ENCODE measurements at regions not wholly inside any gene's neighbourhood (a gene's known extent, or its start where the extent isn't known, plus 50 kb on each side); places are given as distances from the start of the nearest gene placed in this dataset.
"Not testable (repeated sequence)": the region's sequence is repeated elsewhere in the genome, so short reads cannot be mapped to it uniquely, and the experiment has no call there.

- DNase-seq = no peak
Observed at GRCh38 chr4:28760003-28760402, 1899.4 kb downstream of the STIM2 start.

- no peak for DNase-seq
Observed at GRCh38 chr4:28772066-28772465, 1911.4 kb downstream of the STIM2 start.

DNA sequence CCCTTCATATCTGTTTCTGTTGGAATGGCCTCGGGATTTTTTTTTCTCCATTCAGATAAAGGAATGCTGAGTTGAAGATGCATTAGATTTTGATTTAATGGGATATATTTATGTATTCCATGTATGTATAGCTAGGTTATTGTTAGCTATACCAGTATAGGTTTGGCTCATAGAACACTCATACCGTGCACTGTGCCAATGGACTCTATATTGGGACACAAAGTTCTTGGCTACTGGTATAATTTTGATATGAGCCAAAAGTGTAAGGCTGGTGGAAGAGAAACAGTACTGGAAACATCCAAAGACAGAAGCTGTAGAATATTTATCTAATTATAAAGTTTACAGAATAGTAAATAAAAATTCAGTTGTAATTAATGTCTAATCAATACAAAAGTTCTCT lies 1912.1 kb downstream of the STIM2 start:
- DNase-seq = no peak

GRCh38 chr4:28774344-28774743 lies 1913.7 kb downstream of the STIM2 start:
- DNase-seq = no peak

GRCh38 chr4:28776004-28776403 lies 1915.4 kb downstream of the STIM2 start:
- no peak for DNase-seq

- no peak for DNase-seq
Observed at GRCh38 chr4:28784188-28784587, 1923.5 kb downstream of the STIM2 start.

- DNase-seq = no peak
Observed at GRCh38 chr4:28787947-28788346, 1927.3 kb downstream of the STIM2 start.

DNA sequence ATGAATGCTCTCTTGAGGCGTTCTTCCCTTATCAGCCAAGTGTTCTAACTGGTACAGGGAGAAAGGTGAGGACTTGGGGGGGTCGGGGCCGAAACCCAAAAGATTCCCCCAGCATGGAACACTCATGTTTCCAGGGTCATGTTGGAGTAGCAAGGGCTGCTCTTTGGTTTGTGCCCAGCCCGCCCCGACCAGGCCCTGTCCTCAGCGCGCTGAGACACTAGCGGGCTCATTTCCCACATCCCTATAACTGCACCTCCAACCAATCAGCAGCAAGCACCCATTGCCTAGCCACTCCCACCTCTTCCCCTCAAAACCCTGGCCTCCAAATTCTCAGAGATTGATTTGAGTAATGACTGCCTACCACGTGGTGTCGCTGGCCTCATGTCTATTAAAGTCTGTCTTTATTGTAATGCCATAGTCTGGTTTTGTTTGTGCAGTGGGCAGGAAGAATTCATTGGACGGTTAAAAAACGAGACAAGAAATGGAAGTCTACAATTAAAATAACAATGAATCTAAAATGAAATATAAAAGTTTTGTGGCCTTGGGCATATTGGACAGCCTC lies 1928.4 kb downstream of the STIM2 start:
- no peak for DNase-seq

DNA sequence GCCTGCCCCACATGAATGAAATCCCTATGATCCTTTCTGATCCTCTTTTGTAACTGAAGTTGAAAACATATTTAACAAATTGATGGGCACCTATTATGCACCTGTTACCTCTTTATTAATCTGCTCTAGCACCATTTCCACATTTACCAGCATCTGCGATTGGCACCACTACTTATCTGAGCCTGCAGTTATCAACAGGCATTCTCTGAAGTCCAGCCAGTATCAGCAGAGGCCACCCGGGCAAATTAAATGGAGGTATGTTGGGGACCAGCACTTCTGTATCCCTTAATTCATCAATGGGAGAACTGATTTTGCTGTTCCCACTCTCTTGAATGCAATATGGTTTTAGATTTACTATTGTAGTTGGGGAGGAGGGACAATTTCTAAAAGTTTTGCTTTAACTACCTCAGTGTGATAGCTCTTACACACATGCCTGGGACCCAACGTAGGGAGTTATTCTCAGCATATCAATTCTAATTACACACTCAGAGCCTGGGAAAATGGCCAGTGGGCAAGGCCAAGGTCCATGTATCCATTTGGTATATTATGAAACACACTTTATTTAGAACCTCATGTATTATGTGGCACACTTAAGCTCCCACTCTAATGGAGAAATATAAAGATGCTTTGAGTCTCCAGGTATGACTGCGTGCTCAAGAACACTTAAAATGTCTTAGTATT lies 1927.1 kb upstream of the PCDH7 start:
- DNase-seq = no peak

- no peak for DNase-seq
Observed at GRCh38 chr4:28799696-28800095, 1920.5 kb upstream of the PCDH7 start.

- DNase-seq = no peak
Observed at GRCh38 chr4:28811025-28811424, 1909.1 kb upstream of the PCDH7 start.

DNA sequence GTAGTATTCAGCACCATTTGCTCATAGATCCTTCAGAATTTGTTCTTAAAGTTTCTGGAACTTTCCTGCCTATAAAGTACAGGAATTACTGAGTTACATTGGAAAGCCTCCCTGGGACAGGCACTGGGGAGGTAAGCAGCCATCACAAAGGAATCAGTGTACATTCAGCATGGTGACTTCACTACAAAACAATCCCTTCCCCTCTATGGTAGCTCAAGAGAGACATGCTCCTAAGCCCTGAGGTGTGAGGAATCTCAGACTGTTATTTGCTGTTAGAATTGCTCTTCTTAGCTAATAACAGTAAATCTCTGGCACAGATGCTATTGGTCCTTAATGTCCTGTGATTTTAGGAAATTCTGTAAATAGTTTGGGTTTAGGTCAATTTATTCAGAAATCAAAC lies 1898.0 kb upstream of the PCDH7 start:
- DNase-seq = no peak

- DNase-seq = no peak
Observed at GRCh38 chr4:28827866-28828265, 1892.3 kb upstream of the PCDH7 start.

DNA sequence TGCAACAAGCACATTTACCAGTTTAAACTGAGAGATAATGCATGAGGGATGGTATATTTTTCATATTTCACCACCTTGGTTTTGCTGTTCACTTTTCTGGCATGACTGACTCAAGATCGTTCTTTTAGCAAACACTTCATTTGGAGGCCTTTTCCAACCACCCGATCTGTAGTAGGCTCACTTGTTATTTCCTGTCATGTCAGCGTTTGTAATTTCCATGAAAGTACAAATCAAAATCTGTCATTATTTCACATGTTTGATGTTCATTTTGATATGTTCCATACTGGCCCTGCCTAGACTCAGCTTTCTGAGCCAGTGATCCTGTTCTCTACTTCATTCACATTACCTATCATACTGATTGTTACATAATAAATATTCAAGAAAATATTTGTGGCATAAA lies 1888.3 kb upstream of the PCDH7 start:
- no peak for DNase-seq

DNA sequence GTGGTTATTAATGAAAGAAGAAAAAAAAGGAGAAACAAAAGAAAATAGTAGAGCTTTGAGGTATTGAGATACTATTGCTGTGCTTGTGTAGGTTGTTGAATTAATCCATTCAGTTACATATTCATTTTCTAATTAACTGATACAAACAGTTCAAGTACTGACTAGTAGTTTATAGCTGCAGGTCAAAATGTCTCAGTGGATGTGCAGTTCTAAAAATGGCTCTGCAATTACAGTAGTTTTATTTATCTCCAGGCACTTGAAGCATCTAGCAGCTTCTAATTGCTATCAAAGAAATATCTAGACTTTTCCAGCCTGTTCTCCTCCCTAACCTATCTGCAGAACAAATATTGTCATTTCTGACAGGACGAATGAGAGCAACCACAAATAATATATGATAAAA lies 1887.7 kb upstream of the PCDH7 start:
- no peak for DNase-seq

GRCh38 chr4:28834120-28834519 lies 1886.0 kb upstream of the PCDH7 start:
- no peak for DNase-seq

GRCh38 chr4:28835501-28835900 lies 1884.7 kb upstream of the PCDH7 start:
- DNase-seq = no peak

- no peak for DNase-seq
Observed at GRCh38 chr4:28842271-28842670, 1877.9 kb upstream of the PCDH7 start.

DNA sequence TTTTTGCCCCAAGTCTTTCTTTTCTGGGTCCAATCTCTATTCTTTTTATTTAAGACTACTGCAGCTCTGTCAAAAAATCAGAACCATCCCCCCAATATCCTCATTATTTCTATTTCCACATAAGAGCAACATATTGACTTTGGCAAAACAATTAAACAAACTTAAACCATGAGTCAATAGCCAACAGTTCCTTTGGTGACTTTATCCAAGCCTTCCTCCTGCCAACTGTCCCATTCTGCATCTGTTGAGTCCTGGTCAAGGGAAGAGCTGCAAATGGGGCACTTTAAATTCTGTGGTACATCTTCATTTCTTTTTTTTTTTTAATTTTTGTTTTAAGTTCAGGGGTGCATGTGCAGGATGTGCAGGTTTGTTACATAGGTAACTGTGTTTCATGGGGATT lies 1875.0 kb upstream of the PCDH7 start:
- DNase-seq = no peak

- DNase-seq = not testable (repeated sequence)
Observed at GRCh38 chr4:28857028-28857427, 1863.1 kb upstream of the PCDH7 start.

GRCh38 chr4:28868841-28869240 lies 1851.3 kb upstream of the PCDH7 start:
- no peak for DNase-seq

DNA sequence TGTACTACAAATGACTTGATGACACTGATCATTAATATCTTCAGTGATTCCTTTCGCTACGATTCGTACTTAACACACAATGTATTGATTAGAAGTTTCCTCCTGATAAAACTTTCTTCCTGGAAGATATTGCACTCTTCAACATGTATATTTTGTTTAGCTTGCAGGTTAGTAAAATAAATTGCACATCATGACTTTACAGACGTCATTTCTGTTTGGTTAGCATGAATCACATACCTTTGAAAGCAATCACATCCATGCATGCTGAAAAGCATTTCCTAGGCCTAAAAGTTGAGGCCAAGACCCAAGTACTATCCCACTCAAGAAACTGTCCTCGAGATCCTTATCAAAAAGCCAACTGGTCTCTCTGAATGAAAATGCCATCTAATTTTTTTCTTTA lies 1841.0 kb upstream of the PCDH7 start:
- no peak for DNase-seq

DNA sequence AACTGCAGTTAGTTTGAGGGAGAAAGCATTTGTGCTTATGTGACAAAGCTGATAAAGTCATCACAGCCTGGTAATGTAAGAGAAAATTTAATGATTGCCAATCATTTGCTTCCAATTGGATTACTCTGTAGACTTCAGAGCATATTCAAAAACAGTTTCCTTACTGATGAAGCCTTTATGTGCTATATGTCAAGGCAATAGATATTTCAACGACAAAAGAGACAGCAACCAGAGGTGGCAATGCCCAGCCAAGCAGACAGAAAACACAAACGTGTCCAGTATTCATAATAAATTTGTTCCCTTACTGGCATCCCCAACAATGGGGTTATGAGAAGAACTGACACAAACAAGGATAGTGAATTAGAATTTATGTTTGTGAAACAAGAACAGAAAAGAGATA lies 1840.3 kb upstream of the PCDH7 start:
- DNase-seq = no peak

DNA sequence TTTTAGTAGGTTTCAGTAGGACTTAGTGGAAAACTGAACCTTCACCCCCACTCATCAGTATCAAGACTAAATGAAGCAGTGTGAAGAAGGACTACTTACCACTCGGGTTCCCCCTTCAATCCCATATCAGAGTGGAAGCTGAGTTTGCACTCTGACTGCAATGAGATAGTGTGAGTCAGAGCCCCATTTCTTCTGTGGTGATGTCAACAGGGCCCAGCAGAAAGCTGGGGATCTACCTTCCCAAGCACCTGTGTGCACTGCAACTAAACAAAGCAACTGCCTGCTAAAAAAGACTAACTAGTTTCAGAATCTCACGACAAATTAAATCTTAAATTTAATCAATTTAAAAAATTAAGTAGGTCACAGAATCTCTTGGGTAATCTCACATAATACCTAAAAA lies 1837.0 kb upstream of the PCDH7 start:
- DNase-seq = no peak

DNA sequence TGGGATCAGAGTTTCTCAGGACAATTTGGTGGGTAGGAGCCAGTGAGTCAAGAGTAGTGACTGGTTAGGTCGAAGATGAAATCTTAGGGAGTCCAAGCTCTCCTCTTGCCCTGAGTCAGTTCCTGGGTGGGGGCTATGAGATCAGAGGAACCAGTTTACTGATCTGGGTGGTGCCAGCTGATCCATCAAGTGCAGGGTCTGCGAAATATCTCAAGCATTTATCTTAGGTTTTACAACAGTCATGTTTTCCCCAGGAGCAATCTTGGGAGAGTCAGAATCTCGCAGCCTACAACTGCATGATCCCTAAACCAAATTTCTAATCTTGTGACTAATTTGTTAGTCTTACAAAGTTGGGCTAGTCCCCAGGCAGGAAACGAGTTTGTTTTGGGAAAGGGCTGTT lies 1833.2 kb upstream of the PCDH7 start:
- DNase-seq = no peak

Measured in NCI-H2227 treated with DMSO at 0.1 percent for 48 hours (cell line).